ENCODE measurements at regions not wholly inside any gene's neighbourhood (a gene's known extent, or its start where the extent isn't known, plus 50 kb on each side); places are given as distances from the start of the nearest gene placed in this dataset.

DNA sequence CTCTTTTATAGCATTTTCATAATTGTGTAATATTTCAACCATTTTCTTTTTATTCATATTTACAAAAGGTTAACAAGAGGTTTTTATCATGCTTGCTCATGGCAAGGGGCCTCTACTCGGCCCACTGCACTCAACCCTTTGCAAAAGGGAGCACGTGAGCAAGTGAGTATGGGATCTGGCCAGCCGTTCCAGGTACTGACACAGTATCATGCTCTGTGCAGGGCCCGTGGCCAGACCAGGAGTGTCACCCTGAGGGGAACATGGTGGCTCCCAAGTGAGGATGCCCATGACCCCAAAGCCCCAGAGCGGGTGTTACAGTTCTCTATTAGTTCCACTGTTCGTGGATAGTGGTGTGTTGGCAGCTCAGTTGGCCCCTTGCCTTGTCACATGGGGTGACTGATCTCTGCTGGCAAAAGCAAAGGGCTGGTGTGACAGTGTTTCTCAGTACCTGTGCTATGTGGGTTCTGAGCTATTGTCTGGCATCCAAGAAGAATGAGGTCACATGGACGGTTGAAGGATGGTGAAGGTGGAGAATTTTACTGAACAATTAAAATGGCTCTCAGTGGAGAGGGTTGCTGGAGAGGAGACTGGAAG lies 777.2 kb upstream of the ADAMTS5 start:
- TF ChIP-seq, protein P1, sequence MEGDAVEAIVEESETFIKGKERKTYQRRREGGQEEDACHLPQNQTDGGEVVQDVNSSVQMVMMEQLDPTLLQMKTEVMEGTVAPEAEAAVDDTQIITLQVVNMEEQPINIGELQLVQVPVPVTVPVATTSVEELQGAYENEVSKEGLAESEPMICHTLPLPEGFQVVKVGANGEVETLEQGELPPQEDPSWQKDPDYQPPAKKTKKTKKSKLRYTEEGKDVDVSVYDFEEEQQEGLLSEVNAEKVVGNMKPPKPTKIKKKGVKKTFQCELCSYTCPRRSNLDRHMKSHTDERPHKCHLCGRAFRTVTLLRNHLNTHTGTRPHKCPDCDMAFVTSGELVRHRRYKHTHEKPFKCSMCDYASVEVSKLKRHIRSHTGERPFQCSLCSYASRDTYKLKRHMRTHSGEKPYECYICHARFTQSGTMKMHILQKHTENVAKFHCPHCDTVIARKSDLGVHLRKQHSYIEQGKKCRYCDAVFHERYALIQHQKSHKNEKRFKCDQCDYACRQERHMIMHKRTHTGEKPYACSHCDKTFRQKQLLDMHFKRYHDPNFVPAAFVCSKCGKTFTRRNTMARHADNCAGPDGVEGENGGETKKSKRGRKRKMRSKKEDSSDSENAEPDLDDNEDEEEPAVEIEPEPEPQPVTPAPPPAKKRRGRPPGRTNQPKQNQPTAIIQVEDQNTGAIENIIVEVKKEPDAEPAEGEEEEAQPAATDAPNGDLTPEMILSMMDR (conservative IDR thresholded peaks at IDR 0.05; ENCODE audit: low read depth, low read length): no peak
- no peak overlapping the region for H3K4me3 ChIP-seq (ENCODE audit: low read depth, low read length)
- no peak for DNase-seq (ENCODE audit: low read depth)

DNA sequence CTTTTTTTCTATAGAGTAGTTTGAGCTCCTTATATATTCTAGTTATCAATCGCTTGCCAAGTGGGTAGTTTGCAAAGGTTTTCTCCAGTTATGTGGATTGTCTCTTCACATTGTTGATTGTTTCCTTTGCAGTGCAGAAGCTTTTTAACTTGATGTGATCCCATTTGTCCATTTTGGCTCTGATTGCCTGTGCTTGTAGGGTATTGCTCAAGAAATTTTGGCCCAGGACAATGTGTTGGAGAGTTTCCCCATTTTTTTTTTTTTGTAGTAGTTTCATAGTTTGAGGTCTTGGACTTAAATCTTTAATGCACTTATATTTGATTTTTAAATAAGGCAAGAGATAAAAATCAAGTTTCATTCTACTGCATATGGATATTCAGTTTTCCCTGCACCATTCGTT lies 774.8 kb upstream of the ADAMTS5 start:
- no peak for DNase-seq (ENCODE audit: low read depth)
- TF ChIP-seq, protein P1 (conservative IDR thresholded peaks at IDR 0.05; ENCODE audit: low read depth, low read length): no peak
- no peak overlapping the region for H3K4me3 ChIP-seq (ENCODE audit: low read depth, low read length)

DNA sequence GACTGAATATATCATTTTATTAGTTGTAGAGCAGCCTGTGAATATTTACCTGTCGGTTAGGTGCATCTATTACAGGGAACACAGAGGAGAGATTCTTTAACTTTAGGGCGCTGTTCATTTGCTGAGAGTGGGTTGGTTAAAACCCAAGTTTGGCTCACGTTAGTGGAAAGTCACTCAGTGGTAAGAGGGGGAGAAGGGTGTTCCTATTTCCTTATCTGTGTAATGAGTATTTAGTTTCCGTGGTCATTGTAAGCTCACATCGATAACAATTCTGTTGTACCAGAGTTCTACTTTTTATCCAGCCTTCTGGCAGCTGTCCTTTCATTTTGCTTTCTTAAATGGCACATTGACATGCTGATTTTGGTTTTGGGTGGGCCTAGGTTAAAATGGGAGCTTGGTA lies 773.2 kb upstream of the ADAMTS5 start:
- TF ChIP-seq, protein P1 (conservative IDR thresholded peaks at IDR 0.05; ENCODE audit: low read depth, low read length): no peak
- H3K4me3 ChIP-seq (ENCODE audit: low read depth, low read length): no peak overlapping the region
- DNase-seq (ENCODE audit: low read depth): no peak

DNA sequence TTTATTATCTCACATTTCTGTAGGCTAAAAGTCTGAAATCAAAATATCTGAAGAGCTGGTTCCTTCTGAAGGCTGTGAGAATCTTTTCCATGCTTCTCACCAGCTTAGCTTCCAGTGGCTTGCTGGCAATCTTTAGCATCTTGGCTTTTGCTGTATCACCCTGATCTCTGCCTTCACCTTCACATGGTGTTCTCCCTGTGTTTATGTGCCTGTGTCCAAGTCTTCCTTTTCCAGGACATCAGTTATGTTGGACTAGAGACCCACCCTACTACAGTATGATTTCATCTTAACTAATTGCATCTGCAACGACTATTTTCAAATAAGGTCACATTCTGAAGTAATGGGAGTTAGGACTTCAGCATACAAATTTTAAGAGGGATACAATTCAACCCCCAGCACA lies 772.3 kb upstream of the ADAMTS5 start:
- no peak overlapping the region for H3K4me3 ChIP-seq (ENCODE audit: low read depth, low read length)
- TF ChIP-seq, protein P1 (conservative IDR thresholded peaks at IDR 0.05; ENCODE audit: low read depth, low read length): no peak
- no peak for DNase-seq (ENCODE audit: low read depth)

DNA sequence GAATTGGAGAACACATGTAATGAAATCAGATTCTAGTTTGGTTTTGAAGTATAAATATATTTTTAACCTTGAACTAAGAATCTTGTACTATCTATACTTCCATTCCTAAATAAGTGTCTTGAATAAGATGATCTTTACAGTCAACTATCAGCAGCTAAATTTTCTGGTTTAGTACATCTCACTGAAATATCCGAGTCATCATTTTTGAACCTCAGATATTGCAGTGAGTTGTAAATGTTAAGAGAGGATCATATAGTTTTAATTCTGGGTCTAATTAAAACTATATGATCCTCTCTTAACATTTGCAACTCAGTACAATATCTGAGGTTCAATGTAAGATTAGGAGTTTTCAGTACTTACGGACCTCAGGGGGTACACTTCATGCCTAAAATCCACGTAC lies 768.8 kb upstream of the ADAMTS5 start:
- TF ChIP-seq, protein P1 (conservative IDR thresholded peaks at IDR 0.05; ENCODE audit: low read depth, low read length): no peak
- H3K4me3 ChIP-seq (ENCODE audit: low read depth, low read length): no peak overlapping the region
- no peak for DNase-seq (ENCODE audit: low read depth)

DNA sequence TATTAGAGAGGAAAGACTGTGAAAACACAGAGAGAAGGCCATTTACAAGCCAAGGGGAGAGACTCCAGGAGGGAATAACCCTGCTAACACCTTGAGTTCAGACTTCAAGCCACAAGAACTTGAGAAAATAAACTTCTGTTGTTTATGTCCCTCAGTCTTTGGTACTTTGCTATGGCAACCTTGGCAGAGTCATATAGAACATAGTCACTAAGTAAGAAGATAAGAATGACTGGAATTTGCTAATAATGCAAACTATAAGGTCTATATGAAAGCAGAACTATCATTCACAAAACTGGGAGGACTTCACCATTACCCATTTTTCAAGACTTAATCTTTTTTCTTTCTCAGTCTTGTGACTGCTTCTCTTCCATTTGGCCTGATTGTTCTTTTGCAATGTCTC lies 767.3 kb upstream of the ADAMTS5 start:
- DNase-seq (ENCODE audit: low read depth): peak; percentile 96
- H3K4me3 ChIP-seq (ENCODE audit: low read depth, low read length): no peak overlapping the region
- TF ChIP-seq, protein P1 (conservative IDR thresholded peaks at IDR 0.05; ENCODE audit: low read depth, low read length): no peak

DNA sequence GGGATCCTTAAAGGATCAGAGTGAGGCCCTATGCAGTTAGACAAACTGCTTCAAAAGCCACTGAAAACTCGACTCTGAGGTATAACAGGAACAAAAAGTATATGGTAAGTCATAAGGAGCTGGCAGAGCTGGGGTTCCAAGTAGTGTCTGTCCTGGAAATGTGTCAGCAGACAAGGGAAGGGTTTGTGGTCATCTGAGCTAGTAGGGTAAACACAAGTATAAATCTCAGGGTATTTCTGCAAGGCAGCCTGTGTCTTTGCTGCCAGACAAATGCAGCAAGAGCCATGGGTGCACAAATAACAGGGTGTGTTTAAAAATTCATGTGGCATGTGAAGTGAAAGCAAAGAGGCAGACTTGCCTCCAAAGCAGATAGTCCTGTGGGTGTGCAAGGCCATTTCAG lies 759.0 kb upstream of the ADAMTS5 start:
- TF ChIP-seq, protein P1 (conservative IDR thresholded peaks at IDR 0.05; ENCODE audit: low read depth, low read length): no peak
- DNase-seq (ENCODE audit: low read depth): peak; percentile 19
- H3K4me3 ChIP-seq (ENCODE audit: low read depth, low read length): no peak overlapping the region

Data from choroid plexus epithelial cell (primary cell).